ENCODE measurements at regions not wholly inside any gene's neighbourhood (a gene's known extent, or its start where the extent isn't known, plus 50 kb on each side); places are given as distances from the start of the nearest gene placed in this dataset.
"Not testable (repeated sequence)": the region's sequence is repeated elsewhere in the genome, so short reads cannot be mapped to it uniquely, and the experiment has no call there.

DNA sequence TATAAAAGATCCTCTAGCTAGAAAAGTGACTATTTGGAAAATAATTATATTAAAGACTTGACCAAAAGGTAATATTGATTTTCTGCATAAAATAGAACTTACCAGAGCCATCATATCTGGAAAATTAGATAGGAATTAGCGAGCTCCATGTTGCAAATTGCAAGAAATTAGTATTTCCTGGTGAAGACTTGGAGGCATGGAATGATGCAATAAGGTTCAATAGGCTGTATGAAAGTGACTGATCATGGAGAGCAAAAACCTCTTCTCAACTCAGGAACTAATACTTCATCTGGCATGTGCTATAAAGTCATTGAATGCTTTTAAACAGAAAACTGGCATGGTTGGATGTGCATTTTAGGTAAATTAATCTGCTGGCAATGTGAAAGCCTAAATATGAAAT lies 66.3 kb upstream of the UFM1 start:
- DNase-seq (ENCODE audit: extremely low spot score) = no peak
- WGBS = 73% methylated on average over 1 of the region's 1 CpG
- no peaks in the 10 kb centered on the region for H3K4me1 ChIP-seq (ENCODE audit: insufficient read depth)
- no peak overlapping the region for H3K27ac ChIP-seq (ENCODE audit: low read depth)
- H3K4me3 ChIP-seq (ENCODE audit: low read depth, low read length) = no peak overlapping the region
- no peaks in the 10 kb centered on the region for H3K36me3 ChIP-seq (ENCODE audit: insufficient read depth)

GRCh38 chr13:38265132-38265497 lies 84.5 kb upstream of the UFM1 start:
- no peak for DNase-seq (ENCODE audit: extremely low spot score)
- Histone ChIP-seq H3K27ac (ENCODE audit: low read depth) (no peak overlapping the region), H3K4me3 (ENCODE audit: low read depth, low read length) (no peak overlapping the region), H3K4me1 (ENCODE audit: insufficient read depth) (no peaks in the 10 kb centered on the region), H3K36me3 (ENCODE audit: insufficient read depth) (no peaks in the 10 kb centered on the region)
- 79% methylated on average over 2 of the region's 2 CpGs for WGBS

DNA sequence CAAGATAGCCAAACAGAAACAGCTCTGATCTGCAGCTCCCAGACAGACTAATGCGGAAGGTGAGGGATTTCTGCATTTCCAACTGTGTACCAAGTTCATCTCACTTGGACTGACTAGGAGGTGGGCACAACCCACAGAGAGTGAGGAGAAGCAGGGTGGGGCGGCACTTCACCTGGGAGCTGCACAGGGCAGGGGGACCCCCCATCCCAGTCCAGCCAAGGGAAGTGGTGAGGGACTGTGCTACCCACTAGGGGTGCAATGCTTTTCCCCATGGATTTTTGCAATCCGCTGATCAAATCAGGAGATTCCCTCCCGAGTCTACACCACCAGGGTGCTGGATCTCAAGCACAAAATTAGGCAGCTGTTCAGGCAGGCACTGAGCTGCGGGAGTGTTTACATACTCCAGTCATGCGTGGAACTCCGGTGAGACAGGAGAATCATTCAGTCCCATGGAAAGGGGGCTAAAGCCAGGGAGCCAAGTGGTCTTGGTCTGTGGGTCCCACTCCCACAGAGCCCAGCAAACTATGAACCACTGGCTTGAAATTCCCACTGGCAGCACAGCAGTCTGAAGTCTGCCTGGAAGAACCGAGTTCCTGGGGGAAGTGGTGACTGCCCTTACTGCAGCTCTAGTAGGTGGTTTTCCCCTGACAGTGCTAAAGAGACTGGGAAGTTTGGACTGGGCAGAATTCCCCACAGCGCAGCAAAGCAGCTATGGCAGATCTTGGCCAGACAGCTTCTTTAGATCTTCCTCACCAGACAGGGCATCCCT lies 85.1 kb upstream of the UFM1 start:
- Histone ChIP-seq H3K4me1 (ENCODE audit: insufficient read depth) (no peaks in the 10 kb centered on the region), H3K4me3 (ENCODE audit: low read depth, low read length) (no peak overlapping the region), H3K27ac (ENCODE audit: low read depth) (no peak overlapping the region), H3K36me3 (ENCODE audit: insufficient read depth) (no peaks in the 10 kb centered on the region)
- DNase-seq (ENCODE audit: extremely low spot score) = no peak
- 82% methylated on average over 9 of the region's 9 CpGs for WGBS

- no peak for DNase-seq (ENCODE audit: extremely low spot score)
- H3K27ac ChIP-seq (ENCODE audit: low read depth) = no peak overlapping the region
- no peak overlapping the region for H3K4me3 ChIP-seq (ENCODE audit: low read depth, low read length)
- peaks cover 1% of the 10 kb centered on the region for H3K36me3 ChIP-seq (ENCODE audit: insufficient read depth)
- no peaks in the 10 kb centered on the region for H3K4me1 ChIP-seq (ENCODE audit: insufficient read depth)
These were observed 87.4 kb upstream of the UFM1 start for GRCh38 chr13:38262211-38262610.

- H3K36me3 ChIP-seq (ENCODE audit: insufficient read depth) = peaks cover 1% of the 10 kb centered on the region
- no peak for DNase-seq (ENCODE audit: extremely low spot score)
- H3K4me3 ChIP-seq (ENCODE audit: low read depth, low read length) = no peak overlapping the region
- no peaks in the 10 kb centered on the region for H3K4me1 ChIP-seq (ENCODE audit: insufficient read depth)
- H3K27ac ChIP-seq (ENCODE audit: low read depth) = no peak overlapping the region
These were observed 94.1 kb upstream of the UFM1 start for GRCh38 chr13:38255600-38255999.

GRCh38 chr13:38239874-38240273 lies 109.8 kb upstream of the UFM1 start:
- no peak overlapping the region for H3K27ac ChIP-seq (ENCODE audit: low read depth)
- H3K36me3 ChIP-seq (ENCODE audit: insufficient read depth) = no peaks in the 10 kb centered on the region
- no peaks in the 10 kb centered on the region for H3K4me1 ChIP-seq (ENCODE audit: insufficient read depth)
- no peak for DNase-seq (ENCODE audit: extremely low spot score)
- H3K4me3 ChIP-seq (ENCODE audit: low read depth, low read length) = no peak overlapping the region

- WGBS = 62% methylated on average over 2 of the region's 2 CpGs
- H3K4me3 ChIP-seq (ENCODE audit: low read depth, low read length) = no peak overlapping the region
- no peak for DNase-seq (ENCODE audit: extremely low spot score)
These were observed 121.3 kb upstream of the UFM1 start for GRCh38 chr13:38228322-38228721.

DNA sequence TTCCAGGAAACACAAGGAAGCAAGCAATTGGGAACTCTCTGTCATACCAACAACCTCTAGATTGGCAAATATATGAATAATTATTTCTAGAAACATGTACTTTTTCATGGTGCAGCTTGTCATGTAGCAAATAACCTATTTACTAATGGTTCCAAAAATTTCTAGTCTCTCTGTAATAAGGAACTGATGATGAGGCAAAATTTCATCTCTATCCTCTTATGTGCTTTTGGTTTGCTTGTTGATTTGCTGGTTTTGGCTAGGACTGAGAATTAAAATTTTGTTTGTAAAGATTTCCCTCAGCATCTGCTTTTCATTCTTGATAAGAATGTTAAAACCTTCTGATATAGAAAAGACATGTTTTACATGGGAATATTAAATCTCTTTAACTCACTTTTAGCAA lies 123.2 kb upstream of the UFM1 start:
- no peaks in the 10 kb centered on the region for H3K36me3 ChIP-seq (ENCODE audit: insufficient read depth)
- no peak overlapping the region for H3K27ac ChIP-seq (ENCODE audit: low read depth)
- no peak overlapping the region for H3K4me3 ChIP-seq (ENCODE audit: low read depth, low read length)
- no peaks in the 10 kb centered on the region for H3K4me1 ChIP-seq (ENCODE audit: insufficient read depth)
- DNase-seq (ENCODE audit: extremely low spot score) = no peak

More at GRCh38 chr13:38228322-38228721, 121.3 kb upstream of the UFM1 start:
- Histone ChIP-seq H3K36me3 (ENCODE audit: insufficient read depth) (no peaks in the 10 kb centered on the region), H3K4me1 (ENCODE audit: insufficient read depth) (no peaks in the 10 kb centered on the region), H3K27ac (ENCODE audit: low read depth) (no peak overlapping the region)

DNA sequence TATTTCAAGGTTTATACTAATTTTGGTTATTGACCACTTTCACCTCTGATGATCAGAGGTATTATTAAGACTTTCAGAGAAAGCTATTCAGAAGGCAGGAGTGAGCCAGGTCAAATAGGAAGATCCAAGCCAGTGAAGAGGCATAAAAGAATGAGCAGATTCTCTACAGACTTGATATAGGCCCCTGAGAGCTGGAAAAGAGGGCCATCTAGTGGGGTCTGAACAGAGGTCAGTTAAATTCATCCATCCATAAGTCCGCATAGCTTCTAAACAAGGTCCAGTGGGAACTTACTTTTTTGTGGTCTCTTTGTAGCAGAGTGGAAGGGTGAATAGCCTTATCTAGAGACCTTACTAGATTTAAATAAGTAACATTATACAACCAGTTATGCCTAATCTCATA lies 126.6 kb upstream of the UFM1 start:
- WGBS = 50% methylated on average over 1 of the region's 1 CpG
- DNase-seq (ENCODE audit: extremely low spot score) = no peak
- H3K27ac ChIP-seq (ENCODE audit: low read depth) = no peak overlapping the region
- no peak overlapping the region for H3K4me3 ChIP-seq (ENCODE audit: low read depth, low read length)
- H3K4me1 ChIP-seq (ENCODE audit: insufficient read depth) = no peaks in the 10 kb centered on the region
- no peaks in the 10 kb centered on the region for H3K36me3 ChIP-seq (ENCODE audit: insufficient read depth)

GRCh38 chr13:38221120-38221519 lies 128.5 kb upstream of the UFM1 start:
- WGBS = 95% methylated on average over 1 of the region's 1 CpG
- H3K4me1 ChIP-seq (ENCODE audit: insufficient read depth); H3K27ac ChIP-seq (ENCODE audit: low read depth); H3K4me3 ChIP-seq (ENCODE audit: low read depth, low read length); H3K36me3 ChIP-seq (ENCODE audit: insufficient read depth); DNase-seq (ENCODE audit: extremely low spot score): not testable (repeated sequence)

DNA sequence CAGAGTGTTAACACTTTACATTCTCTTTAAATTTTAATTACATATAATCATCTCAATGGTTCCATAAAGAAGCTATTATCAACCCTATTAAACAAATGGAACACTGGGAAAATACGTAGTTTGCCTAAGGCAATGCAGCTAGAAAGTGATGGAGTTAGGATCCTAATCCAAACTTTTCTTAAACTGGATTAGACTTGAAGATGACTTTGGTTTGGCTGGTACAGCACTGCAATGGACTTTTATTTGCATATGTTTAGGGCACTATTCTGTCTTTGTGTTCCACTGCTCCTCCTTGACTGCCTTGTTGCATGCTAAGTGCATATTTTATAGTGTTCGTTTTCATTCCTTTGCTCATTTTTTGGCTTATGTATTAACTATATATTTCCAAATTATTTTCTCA lies 133.5 kb upstream of the UFM1 start:
- no peaks in the 10 kb centered on the region for H3K36me3 ChIP-seq (ENCODE audit: insufficient read depth)
- no peak overlapping the region for H3K27ac ChIP-seq (ENCODE audit: low read depth)
- H3K4me1 ChIP-seq (ENCODE audit: insufficient read depth) = no peaks in the 10 kb centered on the region
- H3K4me3 ChIP-seq (ENCODE audit: low read depth, low read length) = no peak overlapping the region
- WGBS = 78% methylated on average over 2 of the region's 2 CpGs
- no peak for DNase-seq (ENCODE audit: extremely low spot score)

GRCh38 chr13:38213314-38213713 lies 136.3 kb upstream of the UFM1 start:
- Histone ChIP-seq H3K4me3 (ENCODE audit: low read depth, low read length) (no peak overlapping the region), H3K36me3 (ENCODE audit: insufficient read depth) (no peaks in the 10 kb centered on the region), H3K4me1 (ENCODE audit: insufficient read depth) (no peaks in the 10 kb centered on the region), H3K27ac (ENCODE audit: low read depth) (no peak overlapping the region)
- no peak for DNase-seq (ENCODE audit: extremely low spot score)
- WGBS = 89% methylated on average over 1 of the region's 1 CpG

GRCh38 chr13:38210928-38211596 lies 138.6 kb upstream of the UFM1 start:
- Histone ChIP-seq H3K27ac (ENCODE audit: low read depth) (no peak overlapping the region), H3K4me3 (ENCODE audit: low read depth, low read length) (no peak overlapping the region), H3K4me1 (ENCODE audit: insufficient read depth) (no peaks in the 10 kb centered on the region), H3K36me3 (ENCODE audit: insufficient read depth) (no peaks in the 10 kb centered on the region)
- no peak for DNase-seq (ENCODE audit: extremely low spot score)
- WGBS = 64% methylated on average over 3 of the region's 3 CpGs

DNA sequence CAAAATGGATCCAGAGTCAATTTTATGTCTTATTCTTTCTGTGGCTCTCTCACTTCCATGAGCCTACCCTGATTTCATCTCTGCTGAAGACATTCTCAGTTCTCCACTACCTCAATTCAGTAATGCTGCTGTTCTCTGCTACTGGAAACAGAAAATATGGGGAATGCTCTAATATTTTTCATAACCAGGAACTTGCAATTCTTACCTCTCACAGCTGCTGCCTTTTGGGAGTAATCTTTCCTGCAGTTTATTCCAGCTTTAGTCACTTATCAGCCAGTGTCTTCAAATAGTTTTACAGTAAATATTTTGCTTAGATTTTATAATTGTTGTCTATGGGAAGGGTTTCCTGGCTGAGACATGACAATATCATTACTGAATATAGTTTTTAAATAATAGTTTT lies 145.1 kb upstream of the UFM1 start:
- Histone ChIP-seq H3K4me3 (ENCODE audit: low read depth, low read length) (no peak overlapping the region), H3K27ac (ENCODE audit: low read depth) (no peak overlapping the region), H3K36me3 (ENCODE audit: insufficient read depth) (no peaks in the 10 kb centered on the region), H3K4me1 (ENCODE audit: insufficient read depth) (no peaks in the 10 kb centered on the region)
- DNase-seq (ENCODE audit: extremely low spot score) = no peak

DNA sequence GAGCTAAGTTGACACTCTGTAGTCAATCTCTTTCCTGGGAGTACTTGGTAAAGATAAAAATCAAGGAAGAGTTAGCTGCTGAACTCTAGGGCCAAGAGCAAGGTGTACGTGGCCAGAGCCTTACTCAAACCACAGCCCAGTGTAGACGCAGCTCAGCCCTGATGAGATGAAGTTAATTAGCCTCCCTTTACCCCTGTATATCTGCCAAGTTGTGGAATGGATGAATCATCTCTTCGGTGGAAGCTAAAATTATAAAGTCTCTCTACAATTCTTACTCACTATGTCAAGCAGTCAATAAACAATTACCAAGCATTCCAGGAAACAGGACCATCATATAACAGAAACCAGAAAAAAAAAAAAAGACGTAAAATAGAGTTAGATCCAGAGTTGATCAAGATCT lies 146.9 kb upstream of the UFM1 start:
- H3K4me1 ChIP-seq (ENCODE audit: insufficient read depth) = no peaks in the 10 kb centered on the region
- H3K36me3 ChIP-seq (ENCODE audit: insufficient read depth) = no peaks in the 10 kb centered on the region
- 67% methylated on average over 4 of the region's 4 CpGs for WGBS
- DNase-seq (ENCODE audit: extremely low spot score) = no peak
- H3K4me3 ChIP-seq (ENCODE audit: low read depth, low read length) = no peak overlapping the region
- H3K27ac ChIP-seq (ENCODE audit: low read depth) = no peak overlapping the region

All from urinary bladder (tissue), 3 donors.